RKO (cell line): ENCODE measurements at regions not wholly inside any gene's neighbourhood (a gene's known extent, or its start where the extent isn't known, plus 50 kb on each side); places are given as distances from the start of the nearest gene placed in this dataset.

Experiments used
- DNase-seq: peaks from one replicate; pipeline ENCODE4 v3.0.0-alpha.2; 2016; ENCODE audit warnings: low spot score

- DNase-seq: no peak
Observed at GRCh38 chr11:115965767-115966504, 461.7 kb upstream of the CADM1 start.

GRCh38 chr11:115964091-115964490 lies 459.9 kb upstream of the CADM1 start:
- no peak for DNase-seq

GRCh38 chr11:115963156-115963555 lies 458.9 kb upstream of the CADM1 start:
- no peak for DNase-seq

- DNase-seq: no peak
Observed at GRCh38 chr11:115961159-115962003, 457.2 kb upstream of the CADM1 start.

- no peak for DNase-seq
Observed at GRCh38 chr11:115959081-115959486, 454.9 kb upstream of the CADM1 start.

- no peak for DNase-seq
Observed at GRCh38 chr11:115958089-115959000, 454.1 kb upstream of the CADM1 start.

GRCh38 chr11:115955803-115956202 lies 451.6 kb upstream of the CADM1 start:
- no peak for DNase-seq

GRCh38 chr11:115950660-115951059 lies 446.4 kb upstream of the CADM1 start:
- no peak for DNase-seq

- no peak for DNase-seq
Observed at GRCh38 chr11:115944596-115944995, 440.4 kb upstream of the CADM1 start.

- DNase-seq: no peak
Observed at GRCh38 chr11:115942011-115942410, 437.8 kb upstream of the CADM1 start.

- peak; percentile 5 for DNase-seq
Observed at GRCh38 chr11:115941481-115941993, 437.3 kb upstream of the CADM1 start.

GRCh38 chr11:115941044-115941443 lies 436.8 kb upstream of the CADM1 start:
- DNase-seq: no peak

GRCh38 chr11:115939731-115940421 lies 435.7 kb upstream of the CADM1 start:
- DNase-seq: no peak

GRCh38 chr11:115939104-115939730 lies 435.0 kb upstream of the CADM1 start:
- no peak for DNase-seq

GRCh38 chr11:115933564-115933963 lies 429.3 kb upstream of the CADM1 start:
- DNase-seq: no peak

- DNase-seq: no peak
Observed at GRCh38 chr11:115931548-115932083, 427.4 kb upstream of the CADM1 start.

GRCh38 chr11:115930886-115931547 lies 426.8 kb upstream of the CADM1 start:
- DNase-seq: no peak

GRCh38 chr11:115930291-115930690 lies 426.1 kb upstream of the CADM1 start:
- DNase-seq: no peak

GRCh38 chr11:115929618-115930129 lies 425.5 kb upstream of the CADM1 start:
- DNase-seq: no peak

GRCh38 chr11:115928811-115929210 lies 424.6 kb upstream of the CADM1 start:
- no peak for DNase-seq
